ENCODE measurements at regions not wholly inside any gene's neighbourhood (a gene's known extent, or its start where the extent isn't known, plus 50 kb on each side); places are given as distances from the start of the nearest gene placed in this dataset.

GRCh38 chr19:30074741-30075715 lies 133.0 kb downstream of the URI1 start:
- no peak overlapping the region for H3K4me3 ChIP-seq (ENCODE audit: low read length)
- H3K4me1 ChIP-seq (ENCODE audit: insufficient read depth, low read length): no peaks in the 10 kb centered on the region; the same call in 1 of the 2 replicates
- no peak overlapping the region for H3K27ac ChIP-seq (ENCODE audit: low read length)
- no peaks in the 10 kb centered on the region for H3K27me3 ChIP-seq (ENCODE audit: insufficient read depth, low read length)
- no peaks in the 10 kb centered on the region for H3K36me3 ChIP-seq (ENCODE audit: insufficient read depth, low read depth, low read length)
- H3K9me3 ChIP-seq (ENCODE audit: insufficient read depth, low read depth, low read length): no peaks in the 10 kb centered on the region
- H3K9ac ChIP-seq (ENCODE audit: low read depth, low read length): no peak overlapping the region

- Histone ChIP-seq H3K27me3 (ENCODE audit: insufficient read depth, low read length) (no peaks in the 10 kb centered on the region), H3K4me3 (ENCODE audit: low read length) (no peak overlapping the region), H3K9me3 (ENCODE audit: insufficient read depth, low read depth, low read length) (no peaks in the 10 kb centered on the region), H3K9ac (ENCODE audit: low read depth, low read length) (no peak overlapping the region), H3K27ac (ENCODE audit: low read length) (no peak overlapping the region), H3K36me3 (ENCODE audit: insufficient read depth, low read depth, low read length) (no peaks in the 10 kb centered on the region), H3K4me1 (ENCODE audit: insufficient read depth, low read length) (no peaks in the 10 kb centered on the region)
Measured at GRCh38 chr19:30076101-30076551, 134.1 kb downstream of the URI1 start.

DNA sequence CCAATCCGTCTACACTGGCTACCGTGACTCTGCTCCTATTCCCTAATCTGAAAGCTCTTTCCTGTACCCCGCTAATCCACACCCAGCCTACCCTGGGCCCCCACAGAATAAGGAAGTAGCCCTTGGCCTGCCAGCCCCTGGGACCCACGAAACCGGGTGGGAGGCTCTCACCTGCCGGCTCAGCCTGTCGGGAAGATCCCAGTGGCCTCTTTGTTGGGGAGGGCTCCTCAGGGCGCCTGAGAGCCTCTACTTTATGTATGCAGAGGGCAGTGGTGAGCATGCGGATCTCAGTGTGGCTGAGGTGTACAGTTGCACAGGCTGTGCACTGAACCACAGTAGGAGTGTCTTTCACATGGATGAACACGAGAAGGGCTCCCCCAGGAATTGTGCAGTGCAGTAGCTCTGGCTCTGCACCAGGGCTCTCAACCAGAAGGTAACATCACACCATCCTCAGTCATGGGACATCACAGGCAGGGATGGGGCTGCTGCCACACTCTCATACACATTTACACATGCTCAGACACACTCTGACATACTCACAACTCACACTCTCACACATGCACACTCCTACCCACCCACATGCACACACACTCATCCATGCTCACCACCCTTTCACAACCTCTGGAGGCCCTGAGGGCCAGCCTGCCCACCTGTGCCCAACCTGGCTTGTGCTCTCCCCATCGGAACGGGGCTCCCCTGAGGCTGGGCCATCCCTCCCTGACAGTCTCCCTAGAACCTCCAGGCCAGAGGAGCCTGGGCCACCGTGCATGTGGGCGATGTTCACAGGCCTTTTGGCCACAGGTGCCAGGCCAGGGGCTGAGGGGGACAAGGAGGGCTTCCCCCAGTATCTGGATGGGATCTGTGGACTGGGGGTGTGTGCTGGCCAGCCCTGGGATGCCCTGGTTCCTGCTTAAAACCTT lies 135.0 kb downstream of the URI1 start:
- H3K4me3 ChIP-seq (ENCODE audit: low read length): no peak overlapping the region
- no peak overlapping the region for H3K27ac ChIP-seq (ENCODE audit: low read length)
- no peak overlapping the region for H3K9ac ChIP-seq (ENCODE audit: low read depth, low read length)
- no peaks in the 10 kb centered on the region for H3K9me3 ChIP-seq (ENCODE audit: insufficient read depth, low read depth, low read length)
- H3K36me3 ChIP-seq (ENCODE audit: insufficient read depth, low read depth, low read length): no peaks in the 10 kb centered on the region
- no peaks in the 10 kb centered on the region for H3K27me3 ChIP-seq (ENCODE audit: insufficient read depth, low read length)
- H3K4me1 ChIP-seq (ENCODE audit: insufficient read depth, low read length): no peaks in the 10 kb centered on the region

GRCh38 chr19:30077851-30078355 lies 135.9 kb downstream of the URI1 start:
- Histone ChIP-seq H3K27ac (ENCODE audit: low read length) (no peak overlapping the region), H3K9ac (ENCODE audit: low read depth, low read length) (no peak overlapping the region), H3K9me3 (ENCODE audit: insufficient read depth, low read depth, low read length) (no peaks in the 10 kb centered on the region), H3K4me3 (ENCODE audit: low read length) (no peak overlapping the region), H3K27me3 (ENCODE audit: insufficient read depth, low read length) (no peaks in the 10 kb centered on the region), H3K4me1 (ENCODE audit: insufficient read depth, low read length) (no peaks in the 10 kb centered on the region), H3K36me3 (ENCODE audit: insufficient read depth, low read depth, low read length) (no peaks in the 10 kb centered on the region)

DNA sequence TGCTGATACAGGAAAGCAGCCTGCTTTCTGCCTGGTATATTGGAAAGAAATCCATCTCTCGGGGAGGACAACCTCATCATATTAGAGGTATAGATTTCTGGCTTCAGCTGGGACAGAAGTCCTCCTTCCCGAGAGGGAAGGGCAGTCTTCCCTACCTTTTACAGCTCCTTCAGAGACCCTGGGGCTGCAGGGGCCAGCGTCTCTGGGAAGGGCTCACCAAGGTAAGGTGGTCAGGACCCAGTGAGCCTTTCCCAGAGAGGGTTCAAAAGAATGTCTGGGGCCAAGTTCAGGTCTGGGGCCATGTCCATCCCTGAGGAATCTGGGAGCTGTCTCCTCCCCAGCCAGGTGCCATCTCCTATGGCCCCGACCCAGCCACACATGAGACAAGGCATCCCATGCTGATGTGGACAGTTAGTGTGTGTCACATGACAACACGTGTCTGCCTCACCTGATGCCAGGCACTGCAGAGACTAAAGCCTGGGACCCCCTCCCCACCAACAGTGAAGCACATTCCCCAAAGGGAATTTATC lies 136.4 kb downstream of the URI1 start:
- Histone ChIP-seq H3K9ac (ENCODE audit: low read depth, low read length) (no peak overlapping the region), H3K36me3 (ENCODE audit: insufficient read depth, low read depth, low read length) (no peaks in the 10 kb centered on the region), H3K4me1 (ENCODE audit: insufficient read depth, low read length) (no peaks in the 10 kb centered on the region)

DNA sequence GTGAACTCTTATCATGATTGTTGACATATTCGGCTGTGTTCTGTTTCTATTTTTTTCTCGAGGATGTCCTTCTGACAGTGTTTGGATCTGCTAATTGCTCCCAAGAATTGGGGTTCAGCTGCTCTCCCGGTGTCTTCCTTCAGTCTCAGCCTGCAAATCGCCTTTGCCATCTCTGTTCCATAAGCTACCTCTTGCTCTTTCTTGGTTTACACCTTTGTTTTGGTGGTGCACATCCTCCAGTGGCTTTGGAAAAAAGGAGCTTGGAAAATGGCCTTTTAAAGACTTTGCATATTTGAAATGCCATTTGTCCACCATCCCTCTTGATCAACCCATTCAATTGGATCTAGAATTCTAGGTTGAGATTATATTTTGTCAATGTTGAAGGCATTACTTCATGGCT lies 137.2 kb downstream of the URI1 start:
- Histone ChIP-seq H3K27ac (ENCODE audit: low read length) (no peak overlapping the region), H3K9ac (ENCODE audit: low read depth, low read length) (no peak overlapping the region), H3K4me1 (ENCODE audit: insufficient read depth, low read length) (no peaks in the 10 kb centered on the region), H3K9me3 (ENCODE audit: insufficient read depth, low read depth, low read length) (no peaks in the 10 kb centered on the region), H3K36me3 (ENCODE audit: insufficient read depth, low read depth, low read length) (no peaks in the 10 kb centered on the region), H3K27me3 (ENCODE audit: insufficient read depth, low read length) (no peaks in the 10 kb centered on the region), H3K4me3 (ENCODE audit: low read length) (no peak overlapping the region)

More for the DNA sequence above, 136.4 kb downstream of the URI1 start:
- Histone ChIP-seq H3K4me3 (ENCODE audit: low read length) (no peak overlapping the region), H3K27ac (ENCODE audit: low read length) (no peak overlapping the region), H3K9me3 (ENCODE audit: insufficient read depth, low read depth, low read length) (no peaks in the 10 kb centered on the region), H3K27me3 (ENCODE audit: insufficient read depth, low read length) (no peaks in the 10 kb centered on the region)

DNA sequence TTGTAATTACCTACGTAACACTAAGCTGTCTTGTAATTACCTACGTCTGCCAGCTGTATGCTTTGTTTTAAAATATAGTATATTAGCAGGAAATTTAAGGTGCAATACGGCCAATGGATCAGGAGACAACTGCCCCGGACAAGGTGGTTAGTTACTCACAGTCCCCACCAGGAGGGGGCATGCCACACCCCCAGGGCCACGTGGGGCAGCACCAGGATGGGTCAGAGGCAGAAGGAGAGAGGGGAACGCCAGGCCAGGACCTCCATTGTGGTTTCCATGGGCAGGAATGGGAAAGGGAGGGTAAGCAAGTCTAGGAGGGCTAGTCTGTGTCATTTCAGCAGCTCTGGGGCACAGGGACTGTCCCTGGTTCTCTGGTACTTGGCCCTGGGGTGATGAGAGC lies 140.1 kb downstream of the URI1 start:
- Histone ChIP-seq H3K27ac (ENCODE audit: low read length) (no peak overlapping the region), H3K27me3 (ENCODE audit: insufficient read depth, low read length) (no peaks in the 10 kb centered on the region), H3K9ac (ENCODE audit: low read depth, low read length) (no peak overlapping the region), H3K36me3 (ENCODE audit: insufficient read depth, low read depth, low read length) (no peaks in the 10 kb centered on the region), H3K9me3 (ENCODE audit: insufficient read depth, low read depth, low read length) (no peaks in the 10 kb centered on the region), H3K4me1 (ENCODE audit: insufficient read depth, low read length) (no peaks in the 10 kb centered on the region), H3K4me3 (ENCODE audit: low read length) (no peak overlapping the region)

GRCh38 chr19:30082611-30083010 lies 140.6 kb downstream of the URI1 start:
- no peak overlapping the region for H3K27ac ChIP-seq (ENCODE audit: low read length)
- H3K36me3 ChIP-seq (ENCODE audit: insufficient read depth, low read depth, low read length): no peaks in the 10 kb centered on the region
- H3K4me3 ChIP-seq (ENCODE audit: low read length): no peak overlapping the region
- no peaks in the 10 kb centered on the region for H3K4me1 ChIP-seq (ENCODE audit: insufficient read depth, low read length)
- H3K9me3 ChIP-seq (ENCODE audit: insufficient read depth, low read depth, low read length): no peaks in the 10 kb centered on the region
- no peak overlapping the region for H3K9ac ChIP-seq (ENCODE audit: low read depth, low read length)
- H3K27me3 ChIP-seq (ENCODE audit: insufficient read depth, low read length): no peaks in the 10 kb centered on the region

DNA sequence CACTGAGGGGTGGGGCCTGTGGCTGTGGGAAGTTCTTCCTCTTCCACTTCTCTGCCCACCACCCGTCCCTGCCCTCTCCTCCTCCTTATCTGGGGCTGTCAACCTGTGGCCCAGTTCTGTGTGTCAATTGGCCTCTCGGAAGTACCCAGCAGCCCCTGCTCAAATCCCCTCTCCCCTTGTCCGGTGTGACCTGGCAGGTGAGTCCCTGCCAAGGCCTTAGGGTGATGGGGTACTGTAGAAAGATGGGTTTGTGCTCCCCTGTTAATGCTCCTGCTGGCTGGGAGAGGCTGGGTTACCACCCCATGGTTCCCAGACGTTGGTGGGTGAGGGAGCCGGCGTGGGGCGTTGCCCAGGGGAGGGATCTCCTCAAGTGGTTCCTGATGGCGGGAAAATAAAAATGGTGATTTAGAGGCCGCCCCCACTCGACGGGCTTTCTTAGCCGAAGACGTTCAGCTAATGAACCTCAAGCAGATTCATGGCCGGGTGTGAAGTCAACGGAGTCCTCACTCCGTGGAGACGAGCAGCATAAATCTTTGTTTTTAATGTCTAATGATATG lies 141.2 kb downstream of the URI1 start:
- Histone ChIP-seq H3K4me1 (ENCODE audit: insufficient read depth, low read length) (no peaks in the 10 kb centered on the region), H3K9me3 (ENCODE audit: insufficient read depth, low read depth, low read length) (no peaks in the 10 kb centered on the region), H3K27me3 (ENCODE audit: insufficient read depth, low read length) (no peaks in the 10 kb centered on the region), H3K36me3 (ENCODE audit: insufficient read depth, low read depth, low read length) (no peaks in the 10 kb centered on the region), H3K27ac (ENCODE audit: low read length) (no peak overlapping the region), H3K9ac (ENCODE audit: low read depth, low read length) (no peak overlapping the region), H3K4me3 (ENCODE audit: low read length) (no peak overlapping the region)

DNA sequence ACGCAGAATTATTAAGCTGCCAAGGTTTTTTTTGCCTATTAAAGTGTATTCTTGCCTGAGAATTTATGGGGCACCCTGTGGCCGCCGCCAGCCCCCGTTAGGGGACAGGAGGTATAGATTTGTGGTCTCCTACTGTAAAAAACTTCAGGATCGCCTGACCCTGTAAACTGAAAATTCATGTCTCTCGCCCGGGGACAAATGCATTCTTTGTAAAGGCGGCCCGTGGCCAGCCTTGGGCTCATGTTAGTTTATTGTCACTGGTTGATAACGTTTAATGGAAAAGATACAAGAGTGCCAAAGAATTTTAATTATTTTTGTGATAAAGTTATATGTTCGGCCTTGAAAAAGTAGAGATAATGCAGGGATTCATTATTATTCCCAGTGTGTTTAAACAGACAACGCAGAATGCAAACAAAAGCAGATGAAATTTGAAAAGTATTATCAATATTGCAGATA lies 141.7 kb downstream of the URI1 start:
- Histone ChIP-seq H3K4me1 (ENCODE audit: insufficient read depth, low read length) (no peaks in the 10 kb centered on the region), H3K27ac (ENCODE audit: low read length) (no peak overlapping the region), H3K4me3 (ENCODE audit: low read length) (no peak overlapping the region), H3K9ac (ENCODE audit: low read depth, low read length) (no peak overlapping the region), H3K9me3 (ENCODE audit: insufficient read depth, low read depth, low read length) (no peaks in the 10 kb centered on the region), H3K27me3 (ENCODE audit: insufficient read depth, low read length) (no peaks in the 10 kb centered on the region), H3K36me3 (ENCODE audit: insufficient read depth, low read depth, low read length) (no peaks in the 10 kb centered on the region)

- no peak overlapping the region for H3K27ac ChIP-seq (ENCODE audit: low read length)
- no peaks in the 10 kb centered on the region for H3K4me1 ChIP-seq (ENCODE audit: insufficient read depth, low read length)
- H3K36me3 ChIP-seq (ENCODE audit: insufficient read depth, low read depth, low read length): no peaks in the 10 kb centered on the region
- H3K27me3 ChIP-seq (ENCODE audit: insufficient read depth, low read length): no peaks in the 10 kb centered on the region
- no peak overlapping the region for H3K4me3 ChIP-seq (ENCODE audit: low read length)
- no peaks in the 10 kb centered on the region for H3K9me3 ChIP-seq (ENCODE audit: insufficient read depth, low read depth, low read length)
- no peak overlapping the region for H3K9ac ChIP-seq (ENCODE audit: low read depth, low read length)
Measured at GRCh38 chr19:30084390-30084819, 142.4 kb downstream of the URI1 start.
